CD4-positive, alpha-beta T cell treated with Interleukin-4 for 1 hour (primary cell): ENCODE measurements at regions not wholly inside any gene's neighbourhood (a gene's known extent, or its start where the extent isn't known, plus 50 kb on each side); places are given as distances from the start of the nearest gene placed in this dataset.

Experiments used
- DNase-seq, 2 donors: peaks; one replicate each; pipeline ENCODE4 v3.0.0-alpha.2; 2020 to 2022

DNA sequence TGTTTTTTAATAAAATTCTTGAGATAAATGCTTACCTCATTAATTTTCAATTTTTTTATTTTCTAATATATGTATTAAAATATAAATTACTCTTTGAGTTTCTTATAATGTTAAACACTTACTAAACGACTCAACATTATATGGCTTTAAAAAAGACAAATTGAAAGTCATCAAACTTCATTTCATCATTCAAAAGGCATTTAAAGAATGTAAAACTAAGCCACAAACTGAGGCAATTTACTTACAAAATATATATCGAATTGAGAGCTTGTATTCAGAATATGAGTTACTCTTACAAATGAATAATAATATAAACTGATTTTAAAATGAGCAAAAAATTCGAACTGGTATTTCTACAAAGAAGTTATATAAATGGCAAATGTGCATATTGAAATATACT is 1262.2 kb upstream of the PIK3C3 start:
- no peak for DNase-seq

DNA sequence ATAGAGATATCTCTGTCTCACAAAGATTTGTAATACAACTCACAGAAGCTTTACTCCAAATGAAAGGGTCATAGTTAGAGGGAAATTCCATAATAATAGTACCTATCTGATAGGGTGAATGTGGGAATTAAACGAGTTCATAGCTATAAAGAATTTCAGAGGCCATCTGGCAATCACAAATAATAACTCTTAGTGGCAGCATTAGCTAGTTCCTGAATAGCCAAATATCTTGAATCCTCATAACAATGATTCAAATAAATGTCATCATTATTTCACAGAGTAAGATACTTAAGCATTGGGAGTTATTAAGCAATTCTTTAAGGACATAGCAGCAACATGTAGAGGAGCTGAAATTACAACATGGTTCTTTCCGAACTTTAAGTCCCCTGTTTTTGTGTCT is 1265.0 kb upstream of the PIK3C3 start:
- no peak for DNase-seq

DNA sequence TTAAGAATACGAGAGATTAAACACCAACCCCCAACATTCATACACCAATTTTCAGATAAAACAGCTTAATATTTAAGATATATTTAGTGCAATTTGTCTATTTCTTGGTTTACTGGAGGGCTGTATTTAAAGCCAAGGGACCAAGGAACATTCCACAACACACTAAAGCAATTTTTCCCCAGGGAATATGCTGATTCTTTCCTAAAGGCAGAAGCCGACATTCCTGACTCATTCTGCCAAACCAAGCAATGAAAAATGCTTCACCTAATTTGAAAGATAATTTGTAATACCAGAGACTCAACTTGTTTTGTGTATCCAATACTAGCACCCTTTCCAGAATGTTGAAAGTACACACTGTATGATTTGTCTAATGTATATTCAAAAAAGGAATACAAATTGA is 1267.6 kb upstream of the PIK3C3 start:
- no peak for DNase-seq

DNA sequence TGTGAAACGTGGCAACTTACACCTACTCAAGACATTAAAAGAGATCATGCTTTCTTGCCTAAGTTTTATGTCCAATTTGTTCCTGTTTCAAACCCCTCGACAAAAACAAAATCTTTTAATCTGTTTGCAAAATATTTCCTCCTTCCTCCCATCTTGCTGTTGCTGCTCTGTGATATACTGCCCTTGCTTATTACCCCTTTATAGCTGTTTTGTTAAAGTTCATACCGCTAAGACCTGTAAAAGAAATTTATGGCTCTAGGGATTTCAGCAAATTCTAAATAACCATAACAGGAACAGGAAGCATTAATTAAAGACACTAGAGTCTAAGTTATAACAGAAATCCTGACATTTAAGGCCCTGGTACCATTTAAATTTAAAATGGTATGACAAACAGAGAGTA is 1268.2 kb upstream of the PIK3C3 start:
- DNase-seq, result no peak

DNA sequence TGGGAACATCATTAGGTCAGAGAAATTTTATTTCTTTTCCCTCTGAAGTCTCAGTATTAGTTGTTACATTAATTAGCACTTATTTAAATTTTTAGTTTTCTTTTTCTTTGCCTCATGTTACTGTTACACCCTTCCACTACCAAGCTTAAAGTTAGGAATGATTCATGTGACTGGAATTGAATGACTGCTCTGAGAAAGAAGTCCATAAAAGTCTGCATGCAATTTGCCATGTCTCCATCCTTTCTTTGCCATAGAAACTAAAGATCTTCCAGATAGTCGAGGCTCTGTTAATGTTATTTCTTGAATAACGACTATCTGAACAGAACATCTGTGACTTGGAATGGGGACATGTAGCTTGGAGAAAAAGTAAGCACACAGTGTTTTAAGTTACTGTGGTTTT is 1269.8 kb upstream of the PIK3C3 start:
- DNase-seq, result no peak

DNA sequence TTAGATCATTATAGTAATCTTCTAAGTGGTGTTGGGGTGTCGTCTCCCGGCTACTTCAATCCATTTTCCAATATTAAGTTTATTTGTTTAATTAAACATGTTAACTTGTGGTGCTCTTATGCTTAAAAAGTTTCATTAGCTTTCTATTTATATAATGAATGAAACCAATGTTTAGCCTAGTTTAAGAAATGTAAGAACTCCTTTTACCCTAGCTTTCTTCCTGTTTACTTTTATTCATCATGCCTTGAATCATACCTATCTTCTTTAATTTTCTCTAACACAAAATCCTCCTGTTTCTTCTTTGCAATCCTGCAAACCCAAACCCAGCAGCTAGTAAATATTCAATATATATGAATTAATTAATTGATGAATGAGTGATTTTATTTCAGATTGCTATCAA is 1276.7 kb upstream of the PIK3C3 start:
- no peak for DNase-seq

DNA sequence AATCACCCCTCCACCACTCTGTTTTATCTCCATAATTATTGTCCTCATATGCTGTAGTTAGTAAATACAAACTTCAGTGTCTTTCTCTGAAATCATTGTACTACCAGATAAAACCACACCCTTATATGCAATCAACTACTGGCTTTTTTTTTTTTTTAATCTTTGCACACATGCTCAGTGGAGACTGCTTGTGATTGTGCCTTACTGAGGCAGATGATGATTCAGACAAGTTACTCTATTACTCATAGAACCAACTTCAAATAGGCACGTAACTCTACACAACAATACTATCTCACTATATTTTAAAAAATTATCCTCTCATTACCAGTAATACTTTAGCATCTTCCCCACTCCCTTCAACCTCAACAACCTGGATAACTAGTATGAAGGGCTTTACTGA is 1278.4 kb upstream of the PIK3C3 start:
- no peak for DNase-seq

DNA sequence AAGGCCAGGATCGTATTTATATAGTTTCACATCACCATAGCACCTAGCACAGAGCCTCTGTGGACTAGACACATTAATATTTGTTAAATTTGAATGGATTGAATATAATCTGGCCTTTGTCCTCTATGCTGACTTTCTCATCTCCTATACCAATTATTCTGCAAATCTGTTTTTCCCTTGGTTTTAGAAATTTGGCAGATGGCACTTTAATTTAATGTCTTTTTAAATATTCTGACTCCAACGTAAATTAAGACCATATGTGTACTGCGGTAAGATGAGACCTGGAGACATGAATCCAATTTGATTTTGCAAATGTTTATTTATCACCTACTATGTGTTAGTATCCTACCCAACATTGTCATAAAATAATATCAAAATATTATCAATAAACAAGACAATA is 1281.9 kb upstream of the PIK3C3 start:
- DNase-seq, result no peak

DNA sequence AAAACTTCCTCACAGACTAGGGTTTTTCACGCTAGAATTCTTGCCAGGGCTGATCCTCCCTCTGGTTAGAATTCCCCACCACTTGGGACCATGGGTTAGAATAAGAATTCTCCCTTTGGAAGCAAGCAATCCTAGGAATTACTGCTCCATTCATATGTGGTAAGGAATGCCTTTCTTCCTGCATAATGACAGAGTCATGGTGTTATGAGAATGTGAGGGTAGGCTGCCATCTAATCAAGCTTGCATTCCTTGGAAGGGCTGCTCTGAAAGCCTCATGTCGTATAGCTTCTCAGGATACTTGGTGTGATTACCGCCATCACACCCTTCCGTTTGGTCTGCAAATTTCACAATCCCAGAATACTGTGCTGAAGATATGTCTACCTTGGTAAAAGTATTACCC is 1282.4 kb upstream of the PIK3C3 start:
- DNase-seq, result no peak

DNA sequence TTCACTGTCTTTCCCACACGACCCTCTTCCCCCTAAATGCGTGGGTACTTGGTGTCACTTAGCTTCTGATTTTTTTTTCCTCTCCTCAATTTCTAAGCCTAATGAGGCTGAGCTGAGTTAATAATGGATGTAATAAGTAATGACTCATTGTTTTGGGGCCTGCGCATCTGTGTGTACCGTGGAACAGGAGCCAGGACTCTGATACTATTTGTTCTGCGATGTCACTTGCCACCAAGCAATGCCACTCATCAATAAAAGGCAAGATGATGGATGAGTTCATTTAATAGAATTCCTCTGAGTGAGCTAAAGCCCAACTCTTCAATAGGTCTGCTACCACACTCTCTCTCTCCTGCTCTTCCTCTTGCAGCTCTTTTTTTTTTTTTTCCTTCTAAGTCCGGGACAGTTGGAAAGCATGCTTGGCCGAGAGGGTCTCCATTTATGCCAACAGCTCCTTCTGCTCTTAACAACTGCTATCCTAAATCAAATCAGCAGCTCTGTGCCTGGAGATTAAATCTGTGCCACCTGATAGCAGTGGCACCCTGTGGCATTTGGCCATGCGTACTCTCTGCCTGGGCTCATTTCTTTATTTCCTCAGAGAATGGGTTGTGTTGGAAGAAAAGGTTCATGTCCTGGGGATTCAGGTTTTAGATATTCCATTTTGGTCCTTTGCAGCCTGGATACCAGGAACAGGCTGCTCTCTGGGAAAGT is 1284.2 kb upstream of the PIK3C3 start:
- no peak for DNase-seq

DNA sequence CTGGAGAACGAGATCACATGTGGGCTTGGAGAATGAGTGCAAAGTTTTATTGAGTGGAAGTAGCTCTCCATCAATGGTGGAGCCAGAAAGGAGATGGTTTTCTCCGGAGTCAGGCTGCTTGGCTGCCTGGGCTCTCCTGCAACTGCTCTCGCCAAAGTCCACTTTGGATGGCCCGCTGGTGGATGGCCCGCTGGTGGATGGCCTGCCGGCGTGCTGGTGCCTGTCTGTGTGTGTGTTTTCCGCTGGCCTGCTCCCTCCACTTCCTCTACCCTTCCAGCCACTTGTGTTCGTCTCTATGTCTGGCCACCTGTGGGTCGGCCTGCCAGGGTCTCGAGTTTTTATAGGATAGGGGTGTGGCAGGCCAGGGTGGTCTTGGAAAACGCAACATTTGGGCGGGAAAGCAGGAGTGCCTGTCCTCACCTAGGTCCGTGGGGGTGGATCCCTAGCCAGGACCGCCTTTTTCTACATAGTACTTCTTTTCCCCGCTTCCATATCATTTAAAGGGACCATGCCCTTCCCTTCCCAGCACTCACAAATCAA is 1292.1 kb upstream of the PIK3C3 start:
- no peak for DNase-seq

DNA sequence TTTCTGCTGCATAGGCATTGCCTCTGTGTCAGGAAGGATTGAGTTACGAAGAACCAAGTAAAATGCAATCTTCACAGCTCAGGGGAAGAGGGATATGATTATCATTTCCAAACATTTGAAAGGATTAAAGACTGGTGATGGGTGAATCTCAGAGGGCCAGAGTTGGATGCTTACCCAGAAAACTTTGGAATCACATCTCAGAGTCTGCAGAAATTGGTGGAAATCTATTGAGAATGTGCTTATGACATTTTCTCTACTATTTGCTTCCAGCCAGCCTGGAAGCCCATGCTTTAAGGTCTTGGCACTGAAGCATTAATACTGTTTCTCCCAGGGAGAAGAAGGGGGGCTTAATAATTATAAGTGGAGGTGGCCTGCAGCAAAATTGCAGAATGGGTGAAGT is 1301.4 kb upstream of the PIK3C3 start:
- DNase-seq, result no peak

DNA sequence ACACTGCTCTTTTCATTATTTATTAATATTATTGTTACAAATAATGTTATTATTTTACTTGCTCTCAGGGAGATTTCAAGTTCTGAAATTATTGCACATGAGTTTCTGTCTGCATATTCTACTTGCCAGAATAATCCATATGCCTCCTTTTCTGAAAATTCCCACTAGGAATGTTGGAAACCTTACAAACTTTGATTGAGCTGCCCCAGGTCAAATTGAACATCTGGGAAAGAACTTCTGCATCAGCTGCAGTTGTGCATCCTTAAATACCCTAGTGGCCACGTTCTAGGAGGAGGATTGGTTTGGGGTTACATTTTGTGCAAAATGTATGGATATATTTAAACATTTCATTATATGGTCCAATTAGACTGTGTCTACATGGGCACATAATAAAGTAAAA is 1302.7 kb upstream of the PIK3C3 start:
- DNase-seq, result no peak

DNA sequence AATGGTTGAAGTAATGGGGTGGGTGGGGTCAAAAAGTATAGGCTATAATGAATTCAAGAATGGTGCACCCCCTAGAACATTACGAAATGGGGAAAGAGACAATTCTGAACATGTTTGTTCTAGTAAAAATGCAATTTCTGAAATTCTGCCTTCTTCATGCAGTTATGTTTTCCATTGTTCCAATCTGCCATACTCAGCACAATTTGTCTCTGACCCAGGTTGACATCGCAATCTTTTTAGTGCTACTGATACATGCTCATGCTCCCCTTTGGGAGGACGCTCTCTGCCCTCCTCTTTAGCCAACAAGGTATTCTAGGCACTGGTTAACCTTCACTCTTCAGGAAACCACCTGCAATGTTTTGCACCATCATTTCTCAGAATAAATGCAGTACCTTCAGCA is 1303.9 kb upstream of the PIK3C3 start:
- no peak for DNase-seq

DNA sequence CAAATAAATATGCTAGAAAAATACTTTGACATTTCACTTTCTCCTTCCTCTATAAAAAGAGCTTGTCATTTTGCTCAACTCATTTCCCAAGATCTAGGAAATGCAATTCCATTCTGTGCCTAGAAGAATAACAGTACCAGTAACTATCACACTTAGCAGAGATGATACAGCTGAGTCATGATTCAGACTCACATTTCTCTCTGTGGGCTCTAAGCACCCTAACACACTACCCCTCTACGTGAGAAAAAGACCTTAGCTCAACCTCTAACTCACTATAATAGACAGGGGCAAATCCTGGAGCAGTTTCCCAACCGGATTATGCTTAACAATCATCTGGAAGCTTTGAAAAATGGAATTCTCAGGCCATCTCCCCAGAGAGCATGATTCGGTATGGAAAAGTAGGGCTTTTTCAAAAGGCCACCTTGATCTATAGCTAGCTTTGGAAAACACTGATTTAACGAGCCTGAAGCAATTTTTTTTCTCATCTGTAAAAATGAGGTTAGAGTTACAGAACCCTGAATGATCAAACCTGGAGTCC is 1312.3 kb upstream of the PIK3C3 start:
- DNase-seq, result no peak

DNA sequence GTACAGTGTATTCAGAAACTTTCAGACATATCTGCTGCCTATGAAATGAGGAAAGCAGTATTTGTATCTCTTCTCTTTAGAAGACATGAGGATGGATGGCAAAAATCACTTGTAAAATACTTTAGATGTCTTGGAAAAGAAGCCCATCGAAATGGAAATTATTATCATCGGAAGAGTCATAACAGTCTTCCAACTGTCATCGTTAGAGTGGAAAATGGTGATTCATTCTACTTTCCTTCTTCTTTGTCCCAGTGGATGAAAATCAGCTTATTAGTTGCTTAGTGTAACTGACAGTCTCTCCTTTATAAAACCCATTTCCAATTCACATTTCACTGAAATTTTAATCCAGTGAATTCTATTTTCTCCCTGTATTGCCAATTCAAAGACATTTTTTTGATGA is 1323.7 kb upstream of the PIK3C3 start:
- DNase-seq, result no peak

DNA sequence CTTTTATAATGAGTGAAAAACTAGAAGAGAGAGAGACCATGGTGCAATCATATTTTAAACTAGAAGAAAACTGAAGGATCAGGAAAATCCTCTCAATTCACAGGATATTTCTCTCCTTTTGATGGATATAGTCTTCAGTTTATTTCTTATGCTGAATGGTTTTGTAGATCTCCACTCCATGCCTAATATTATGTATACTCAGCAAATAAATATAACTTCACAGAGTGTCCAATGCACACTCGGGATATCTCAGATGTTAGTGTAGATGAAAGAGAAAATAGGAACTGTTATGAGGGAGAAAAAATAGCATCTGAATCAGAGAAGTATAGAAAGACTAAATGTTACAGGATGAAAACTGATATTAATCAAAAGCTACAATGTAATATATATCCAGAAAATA is 1324.5 kb upstream of the PIK3C3 start:
- DNase-seq, result no peak

DNA sequence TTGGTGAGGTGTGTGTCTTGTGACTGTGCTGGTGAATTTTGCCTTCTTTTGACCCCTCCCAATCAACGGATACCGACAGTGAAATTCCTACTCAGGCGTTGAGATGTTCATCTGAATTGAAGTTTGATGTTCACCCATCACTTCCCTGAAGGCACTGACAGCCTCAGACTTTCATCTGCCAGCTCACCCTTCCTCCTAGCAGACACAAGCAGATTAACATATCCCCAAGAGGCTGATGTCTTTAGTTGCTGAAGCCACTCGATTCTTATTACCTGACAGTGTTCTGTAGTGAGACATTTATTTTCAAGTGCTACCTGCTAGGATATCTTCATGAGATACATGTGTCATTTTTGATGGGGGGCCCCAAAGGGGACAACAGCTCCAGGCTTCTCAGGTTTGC is 1330.1 kb upstream of the PIK3C3 start:
- no peak for DNase-seq

DNA sequence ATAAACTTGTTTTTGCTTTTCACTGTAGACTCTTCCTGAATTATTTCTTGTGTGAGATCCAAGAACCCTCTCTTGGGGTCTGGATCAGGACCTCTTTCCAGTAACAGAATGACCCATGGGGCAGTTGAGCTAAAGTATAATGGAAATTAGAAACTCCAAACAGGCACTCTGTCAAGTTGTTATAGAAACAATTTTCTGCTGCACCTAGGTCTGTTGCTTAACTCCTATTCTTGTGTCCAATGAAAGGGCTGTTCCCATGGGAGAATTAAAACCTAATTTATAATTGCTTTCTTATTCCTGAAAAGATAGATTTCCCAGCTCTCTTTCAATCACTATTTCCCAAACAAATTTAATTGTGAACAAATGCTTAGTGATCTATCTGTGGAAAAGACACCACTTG is 1341.3 kb upstream of the PIK3C3 start:
- no peak for DNase-seq

DNA sequence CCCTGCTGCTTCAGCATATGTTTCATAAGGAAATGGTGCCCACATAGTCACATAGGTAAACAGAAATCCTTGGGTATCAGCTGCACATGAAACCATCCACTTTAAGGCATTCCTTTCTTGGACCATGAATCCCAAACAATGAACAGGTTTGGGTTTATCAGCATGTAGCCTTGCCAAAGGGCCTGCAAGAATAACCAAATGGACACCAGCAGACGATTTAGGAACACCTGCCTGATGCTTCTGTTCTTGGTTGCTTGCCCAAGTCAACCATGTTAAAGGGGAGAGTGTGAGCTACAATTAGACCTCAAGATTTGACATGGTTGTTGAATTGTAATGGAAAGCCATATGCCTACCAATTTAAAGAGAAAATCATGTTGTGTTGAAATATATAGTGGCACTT is 1342.7 kb upstream of the PIK3C3 start:
- no peak for DNase-seq

DNA sequence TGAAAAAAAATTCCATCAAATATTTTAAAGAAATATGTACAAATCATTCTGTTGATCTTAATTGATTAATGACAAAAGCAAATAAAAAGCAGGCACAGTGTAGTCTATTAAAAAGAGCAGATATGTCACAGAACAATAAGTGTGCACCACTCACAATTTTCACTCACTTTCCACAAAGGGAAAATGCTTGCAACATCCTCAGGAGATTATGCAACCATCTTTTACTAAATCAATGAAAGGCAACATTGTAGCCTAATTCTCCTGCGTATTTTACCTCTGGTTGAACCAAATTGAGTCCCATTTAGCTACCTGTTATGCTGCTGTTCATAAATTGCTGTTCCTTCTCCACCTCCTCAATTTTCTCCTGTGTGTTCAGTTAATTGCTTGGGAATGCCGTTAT is 1346.8 kb upstream of the PIK3C3 start:
- no peak for DNase-seq

DNA sequence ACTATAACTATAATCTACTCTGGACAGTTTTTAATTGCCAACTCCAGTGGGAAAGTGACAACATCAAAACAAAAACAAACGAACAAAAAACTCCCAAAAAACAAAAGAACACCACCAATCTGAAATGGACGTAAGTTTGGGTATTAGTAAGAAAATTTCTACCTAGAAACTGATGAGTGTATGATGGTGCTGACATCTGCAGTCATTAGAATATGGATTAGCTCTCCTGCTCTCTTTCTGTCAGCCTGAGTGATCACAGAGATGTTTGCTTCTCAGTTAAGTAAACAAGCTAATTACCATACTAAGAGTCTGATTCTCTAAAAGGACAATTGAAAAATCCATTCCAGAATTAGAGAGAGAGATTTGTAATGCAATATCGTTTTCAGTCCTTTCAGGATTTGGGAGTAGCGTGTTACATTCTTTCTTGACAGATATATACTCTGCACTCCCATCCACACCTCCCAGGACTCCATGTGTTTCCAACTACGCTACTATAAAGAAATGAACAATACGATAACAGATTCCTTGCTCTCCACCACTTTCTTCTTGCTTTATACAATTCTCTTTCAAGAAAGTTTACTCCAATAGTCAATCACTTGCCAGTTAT is 1347.4 kb upstream of the PIK3C3 start:
- no peak for DNase-seq

DNA sequence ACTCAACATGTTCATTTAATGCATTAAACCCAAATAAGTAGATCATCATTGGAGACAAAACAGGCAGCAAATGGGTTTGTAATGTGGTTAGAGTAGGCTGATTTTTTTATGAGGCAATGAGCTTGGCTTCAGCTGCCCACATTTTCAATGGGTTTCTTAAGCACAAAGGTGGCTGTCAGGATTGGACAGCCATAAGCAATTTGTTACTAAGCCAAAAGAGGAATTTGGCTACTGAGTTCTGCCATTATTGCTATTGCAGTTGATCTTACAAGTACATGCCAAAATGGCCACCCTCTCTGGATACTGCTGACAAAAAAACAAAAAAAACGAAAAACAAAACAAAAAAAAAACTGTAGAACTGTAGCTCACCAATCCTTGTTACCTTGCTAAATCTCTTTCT is 1348.0 kb upstream of the PIK3C3 start:
- no peak for DNase-seq

DNA sequence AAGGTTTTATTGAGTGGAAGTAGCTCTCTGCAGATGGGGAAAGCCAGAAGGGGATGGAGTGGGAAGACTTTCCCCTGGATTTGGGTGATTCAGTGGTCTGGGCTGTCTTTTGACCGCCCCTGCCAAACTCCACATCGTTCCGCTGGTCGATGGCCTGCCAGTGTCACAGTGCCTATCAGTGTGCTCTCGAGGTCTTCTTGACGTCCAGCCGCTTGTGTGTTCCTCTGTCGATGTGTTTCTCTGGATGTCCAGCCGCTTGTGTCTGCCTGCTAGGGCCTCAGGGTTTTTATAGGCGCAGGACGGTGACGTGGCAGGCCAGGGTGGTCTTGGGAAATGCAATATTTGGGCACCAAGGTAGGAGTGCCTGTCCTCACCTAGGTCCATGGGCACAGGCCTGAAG is 1371.4 kb upstream of the PIK3C3 start:
- no peak for DNase-seq

DNA sequence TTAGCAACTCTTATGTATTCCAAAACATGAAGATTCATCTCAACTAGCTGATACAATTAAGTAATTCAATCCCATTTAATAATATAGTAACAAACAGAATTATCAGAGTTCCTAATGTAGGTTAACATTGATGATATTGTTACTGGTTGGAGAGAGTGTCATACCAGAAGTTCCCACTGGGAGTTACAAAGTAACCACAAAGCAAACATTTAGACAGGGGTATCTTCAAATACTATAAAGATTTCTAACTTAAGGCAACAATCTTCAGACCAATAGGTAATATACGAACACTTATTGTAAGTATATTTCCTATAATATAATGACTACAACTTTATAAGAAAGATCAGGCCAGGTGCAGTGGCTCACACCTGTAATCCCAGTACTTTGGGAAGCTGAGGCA is 1372.9 kb upstream of the PIK3C3 start:
- DNase-seq, result no peak
